ENCODE measurements at regions not wholly inside any gene's neighbourhood (a gene's known extent, or its start where the extent isn't known, plus 50 kb on each side); places are given as distances from the start of the nearest gene placed in this dataset.
A peak's percentile ranks its signal among the peaks of the same experiment; 100 is the strongest.
"Not testable (repeated sequence)": the region's sequence is repeated elsewhere in the genome, so short reads cannot be mapped to it uniquely, and the experiment has no call there.

GRCh38 chr15:69677403-69677802 is 224.8 kb downstream of the RPLP1 start:
- DNase-seq (no peak), ATAC-seq (no peak)
- Histone ChIP-seq H3K9me3 (peaks cover 5% of the 10 kb centered on the region), H3K27ac (no peak overlapping the region), H3K27me3 (ENCODE audit: low read depth) (no peaks in the 10 kb centered on the region), H3K4me1 (no peaks in the 10 kb centered on the region), H3K36me3 (no peaks in the 10 kb centered on the region), H3K4me3 (no peak overlapping the region)
- TF ChIP-seq CTCF (IDR thresholded peaks at IDR 0.05), result no peak
- intact Hi-C loops (cut with DNase I), result no loop called here

- no peak for TF ChIP-seq CTCF (IDR thresholded peaks at IDR 0.05)
- Histone ChIP-seq H3K4me3 (no peak overlapping the region), H3K9me3 (peaks cover 10% of the 10 kb centered on the region), H3K4me1 (no peaks in the 10 kb centered on the region), H3K27ac (no peak overlapping the region), H3K36me3 (no peaks in the 10 kb centered on the region), H3K27me3 (ENCODE audit: low read depth) (no peaks in the 10 kb centered on the region)
- DNase-seq (no peak), ATAC-seq (no peak)
- intact Hi-C loops (cut with DNase I), result no loop called here
Measured at GRCh38 chr15:69679623-69680228, 227.1 kb downstream of the RPLP1 start.

DNA sequence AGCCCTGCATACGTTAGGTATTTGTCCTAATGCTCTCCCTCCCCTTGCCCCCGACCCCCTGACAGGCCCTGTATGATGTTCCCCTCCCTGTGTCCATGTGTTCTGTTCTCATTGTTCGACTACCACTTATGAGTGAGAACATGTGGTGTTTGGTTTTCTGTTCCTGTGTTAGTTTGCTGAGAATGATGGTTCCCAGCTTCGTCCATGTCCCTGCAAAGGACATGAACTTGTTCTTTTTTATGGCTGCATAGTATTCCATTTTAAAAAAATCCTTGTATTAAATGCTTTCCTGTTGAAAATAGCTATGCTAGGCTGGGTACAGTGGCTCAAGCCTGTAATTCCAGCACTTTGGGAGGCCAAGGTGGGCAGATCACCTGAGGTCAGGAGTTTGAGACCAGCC is 232.2 kb downstream of the RPLP1 start:
- intact Hi-C loops (cut with DNase I); H3K4me1 ChIP-seq; ATAC-seq: not testable (repeated sequence)

GRCh38 chr15:69685512-69686452 is 233.2 kb downstream of the RPLP1 start:
- Histone ChIP-seq H3K4me1 (peaks cover 10% of the 10 kb centered on the region), H3K27ac (peak overlapping the region; percentile 27), H3K4me3 (no peak overlapping the region), H3K36me3 (no peaks in the 10 kb centered on the region), H3K27me3 (ENCODE audit: low read depth) (no peaks in the 10 kb centered on the region), H3K9me3 (peaks cover 23% of the 10 kb centered on the region)
- intact Hi-C loops (cut with DNase I), result no loop called here
- ATAC-seq, result peak; percentile 92 to 95
- DNase-seq, result peak; percentile 62
- TF ChIP-seq CTCF (IDR thresholded peaks at IDR 0.05), result no peak

More for the DNA sequence above, 232.2 kb downstream of the RPLP1 start:
- not testable (repeated sequence) for DNase-seq; H3K4me3 ChIP-seq; H3K27ac ChIP-seq; H3K27me3 ChIP-seq (ENCODE audit: low read depth); H3K36me3 ChIP-seq
- H3K9me3 ChIP-seq, result peaks cover 23% of the 10 kb centered on the region

DNA sequence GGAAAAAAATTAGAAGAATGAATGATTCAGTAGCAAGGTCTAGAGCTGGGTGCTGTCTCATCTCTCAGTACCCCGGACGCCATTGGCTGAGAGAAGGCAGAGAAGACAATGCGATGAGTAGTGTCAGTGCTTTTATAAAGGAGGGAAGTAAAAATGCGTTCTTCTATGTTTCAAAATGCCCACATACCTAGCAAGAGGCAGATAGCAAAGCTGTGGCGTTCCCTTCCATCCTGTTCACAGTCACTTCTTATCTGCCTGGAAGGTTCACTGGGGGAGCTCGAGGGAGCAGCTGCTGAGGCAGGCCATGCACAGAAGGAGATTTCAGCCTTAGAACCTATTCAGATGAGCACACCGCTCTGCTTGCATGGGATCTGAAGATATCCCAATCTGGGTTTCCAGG is 234.0 kb downstream of the RPLP1 start:
- H3K27me3 ChIP-seq (ENCODE audit: low read depth), result no peaks in the 10 kb centered on the region
- no peaks in the 10 kb centered on the region for H3K36me3 ChIP-seq
- TF ChIP-seq CTCF (IDR thresholded peaks at IDR 0.05), result no peak
- intact Hi-C loops (cut with DNase I), result no loop called here
- no peak overlapping the region for H3K4me3 ChIP-seq
- H3K27ac ChIP-seq, result no peak overlapping the region
- peaks cover 10% of the 10 kb centered on the region for H3K4me1 ChIP-seq
- peaks cover 23% of the 10 kb centered on the region for H3K9me3 ChIP-seq
- DNase-seq, result no peak
- ATAC-seq, result no peak

GRCh38 chr15:69689133-69689532 is 236.5 kb downstream of the RPLP1 start:
- H3K36me3 ChIP-seq, result no peaks in the 10 kb centered on the region
- no peak for ATAC-seq
- peaks cover 13% of the 10 kb centered on the region for H3K9me3 ChIP-seq
- no peaks in the 10 kb centered on the region for H3K27me3 ChIP-seq (ENCODE audit: low read depth)
- H3K4me1 ChIP-seq, result peaks cover 10% of the 10 kb centered on the region
- DNase-seq, result no peak
- H3K27ac ChIP-seq, result no peak overlapping the region
- H3K4me3 ChIP-seq, result no peak overlapping the region
- intact Hi-C loops (cut with DNase I), result no loop called here
- no peak for TF ChIP-seq CTCF (IDR thresholded peaks at IDR 0.05)
